G401 (cell line): ENCODE measurements at regions not wholly inside any gene's neighbourhood (a gene's known extent, or its start where the extent isn't known, plus 50 kb on each side); places are given as distances from the start of the nearest gene placed in this dataset.

Experiments used
- DNase-seq: peaks from one replicate; pipeline ENCODE4 v3.0.0-alpha.2; 2015; ENCODE audit warnings: low spot score
- in situ Hi-C: cut with HindIII; loops from 2 replicates; pipeline ENCODE4 v1.10.0; 2016; ENCODE audit warnings: low sequenced_read_pairs, mixed read lengths

GRCh38 chr3:165390166-165390565 is 194.0 kb upstream of the SLITRK3 start:
- in situ Hi-C loops: no loop called here
- no peak for DNase-seq

DNA sequence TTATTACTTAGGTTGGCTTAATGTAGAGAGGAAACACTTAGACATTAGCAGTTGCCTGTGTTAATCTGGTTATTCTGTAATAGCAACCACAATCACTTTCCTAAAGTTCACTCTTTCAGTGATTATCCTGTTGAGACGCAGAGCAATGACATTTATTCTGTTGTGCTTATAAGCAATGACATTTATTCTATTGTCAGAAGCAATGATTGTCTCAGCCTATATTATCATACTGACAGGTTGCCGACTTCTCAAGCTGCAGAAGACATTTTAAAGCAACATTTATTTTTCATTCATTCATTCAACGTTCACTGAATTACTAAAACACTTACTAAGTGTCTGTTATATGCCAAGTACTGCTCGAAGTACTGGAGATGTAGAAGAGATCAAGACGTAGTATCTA is 193.5 kb upstream of the SLITRK3 start:
- in situ Hi-C loops: no loop called here
- no peak for DNase-seq

GRCh38 chr3:165389064-165389463 is 192.9 kb upstream of the SLITRK3 start:
- in situ Hi-C loops: no loop called here
- DNase-seq: peak; percentile 62

- in situ Hi-C loops: no loop called here
- no peak for DNase-seq
Observed at GRCh38 chr3:165383381-165383780, 187.2 kb upstream of the SLITRK3 start.

DNA sequence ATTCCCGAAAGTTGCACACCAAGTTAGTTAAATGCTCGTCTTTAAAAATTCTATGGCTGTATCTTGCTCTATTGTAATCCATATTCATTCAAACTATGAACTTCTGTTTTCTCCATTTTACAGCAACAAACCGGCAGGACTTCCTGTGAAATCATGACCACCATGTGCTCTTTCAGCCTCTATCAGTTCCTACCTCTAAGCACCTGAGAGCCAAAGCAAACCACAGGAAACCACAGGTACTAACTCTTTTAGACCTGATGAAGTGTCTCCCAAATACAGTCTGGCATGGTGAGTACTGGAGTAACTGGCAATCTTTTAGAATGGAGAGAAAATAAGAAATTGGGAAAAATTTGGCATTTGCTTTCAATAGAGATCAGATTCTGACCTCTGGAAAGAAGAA is 186.5 kb upstream of the SLITRK3 start:
- in situ Hi-C loops: no loop called here

DNA sequence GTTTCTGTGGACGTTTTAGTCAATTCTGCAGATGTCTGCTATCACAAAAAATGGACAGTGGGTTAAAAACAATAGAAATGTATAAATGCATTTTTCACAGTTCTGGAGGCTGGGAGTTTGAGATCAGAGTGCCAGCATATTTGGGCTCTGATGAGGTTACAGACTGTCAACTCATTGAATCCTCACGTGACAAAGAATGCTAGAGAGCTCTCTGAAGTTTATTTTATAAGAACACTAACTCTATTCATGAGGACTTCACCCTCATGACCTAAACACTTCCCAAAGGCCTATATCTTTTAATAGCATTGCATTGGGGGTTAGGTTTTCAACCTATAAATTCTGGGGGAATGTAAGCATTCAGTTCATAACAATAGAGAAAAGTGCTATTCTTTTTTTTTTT is 182.6 kb upstream of the SLITRK3 start:
- in situ Hi-C loops: no loop called here
- no peak for DNase-seq

More for the DNA sequence above, 186.5 kb upstream of the SLITRK3 start:
- DNase-seq: no peak

DNA sequence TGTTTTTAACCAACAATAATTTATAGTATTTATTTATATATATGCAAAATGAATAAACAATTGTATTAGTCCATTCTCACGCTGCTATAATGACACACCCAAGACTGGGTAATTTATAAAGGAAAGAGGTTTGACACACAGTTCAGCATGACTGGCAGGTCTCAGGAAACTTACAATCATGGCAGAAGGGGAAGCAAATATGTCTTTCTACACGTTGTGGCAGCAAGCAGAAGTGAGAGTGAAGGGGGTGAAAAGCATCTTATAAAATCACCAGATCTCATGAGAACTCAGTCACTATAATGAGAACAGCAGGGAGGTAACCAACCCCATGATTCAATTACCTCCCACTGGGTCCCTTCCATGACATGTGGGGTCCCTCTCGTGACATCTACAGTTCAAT is 162.8 kb upstream of the SLITRK3 start:
- no peak for DNase-seq
- in situ Hi-C loops: no loop called here

DNA sequence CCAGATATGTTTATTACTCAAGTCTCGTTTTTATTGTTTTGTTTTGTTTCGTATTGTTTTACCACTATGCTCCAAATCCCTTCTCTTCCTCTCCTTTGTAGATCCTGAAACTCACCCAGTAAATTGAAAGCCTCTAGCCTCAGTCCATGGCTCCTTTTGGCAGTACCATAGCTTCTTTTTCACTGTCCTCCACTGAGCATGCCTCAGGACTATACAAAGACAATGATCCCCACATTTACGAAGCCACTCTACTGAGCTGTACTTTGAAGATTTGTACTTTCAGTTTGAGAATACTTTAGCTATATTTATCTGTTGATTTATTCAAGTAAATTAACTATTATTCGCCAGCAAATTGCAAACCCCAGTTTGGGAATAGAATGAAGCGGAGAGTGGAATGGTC is 159.1 kb upstream of the SLITRK3 start:
- in situ Hi-C loops: no loop called here
- DNase-seq: no peak

DNA sequence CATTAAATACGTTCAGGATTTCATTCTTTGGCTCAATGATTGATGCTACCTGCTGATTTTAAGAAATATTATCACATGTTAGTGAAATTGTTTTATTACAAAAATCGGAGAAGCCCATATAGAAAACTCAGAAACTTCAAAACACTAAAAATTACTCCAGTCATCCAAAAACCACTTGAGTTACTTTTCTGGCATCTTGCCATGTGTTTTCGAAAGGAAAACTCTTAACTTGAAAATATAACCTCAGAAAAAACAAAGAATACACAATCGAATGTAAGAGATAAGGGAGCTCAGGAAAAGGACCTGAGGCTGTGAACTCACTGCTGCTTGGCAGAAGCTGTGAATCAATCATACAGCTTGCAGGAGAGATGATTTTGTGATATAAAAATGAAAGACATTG is 151.3 kb upstream of the SLITRK3 start:
- DNase-seq: no peak
- in situ Hi-C loops: no loop called here

GRCh38 chr3:165346503-165346902 is 150.3 kb upstream of the SLITRK3 start:
- DNase-seq: no peak
- in situ Hi-C loops: no loop called here

DNA sequence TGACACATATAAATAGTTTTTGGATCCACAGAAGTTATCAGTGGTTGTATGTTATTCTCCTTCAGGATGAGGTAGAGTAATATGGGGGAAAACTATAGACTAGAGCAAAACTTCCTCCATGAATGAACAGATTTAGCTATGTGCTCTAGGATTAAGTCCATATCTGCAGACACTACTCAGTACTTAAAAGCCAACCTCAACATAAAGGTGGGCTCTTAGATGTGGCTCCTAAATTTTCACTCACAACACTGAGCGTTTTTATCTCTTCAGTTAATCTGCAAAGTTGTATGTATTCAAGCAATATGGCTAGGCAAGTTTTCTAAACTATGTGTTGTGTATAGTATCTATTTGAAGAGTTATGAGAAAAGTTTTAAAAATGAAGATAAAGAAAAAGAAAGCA is 147.0 kb upstream of the SLITRK3 start:
- no peak for DNase-seq
- in situ Hi-C loops: no loop called here

GRCh38 chr3:165339753-165340152 is 143.6 kb upstream of the SLITRK3 start:
- peak; percentile 18 for DNase-seq
- in situ Hi-C loops: no loop called here

DNA sequence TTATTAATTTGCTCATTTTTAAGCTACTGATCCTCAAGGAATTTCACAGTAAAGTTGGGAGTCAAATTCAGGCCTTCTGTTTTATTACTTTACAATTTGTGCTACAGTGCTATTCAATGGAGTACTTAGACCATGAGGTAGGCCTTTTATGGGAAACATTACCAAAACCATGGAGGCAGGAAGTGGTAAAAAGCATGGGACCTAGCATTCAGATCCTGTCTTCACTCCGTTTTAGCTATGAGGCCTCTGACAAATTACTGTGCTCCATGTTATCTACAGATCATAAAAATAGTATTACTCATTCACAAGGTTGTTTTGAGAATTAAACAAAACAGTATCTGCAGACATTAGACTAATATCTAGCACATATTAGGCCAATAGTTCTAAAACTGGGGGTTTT is 140.6 kb upstream of the SLITRK3 start:
- DNase-seq: no peak
- in situ Hi-C loops: no loop called here
